GM19463 (cell line): ENCODE measurements at regions not wholly inside any gene's neighbourhood (a gene's known extent, or its start where the extent isn't known, plus 50 kb on each side); places are given as distances from the start of the nearest gene placed in this dataset.
"Not testable (repeated sequence)": the region's sequence is repeated elsewhere in the genome, so short reads cannot be mapped to it uniquely, and the experiment has no call there.

Source experiments
- ATAC-seq: cut with Tn5 transposase; IDR thresholded peaks from one replicate; pipeline ENCODE4 v1.9.1; 2021; ENCODE audit warnings: mild to moderate bottlenecking, moderate library complexity; ENCODE audit not compliant: unreplicated experiment

DNA sequence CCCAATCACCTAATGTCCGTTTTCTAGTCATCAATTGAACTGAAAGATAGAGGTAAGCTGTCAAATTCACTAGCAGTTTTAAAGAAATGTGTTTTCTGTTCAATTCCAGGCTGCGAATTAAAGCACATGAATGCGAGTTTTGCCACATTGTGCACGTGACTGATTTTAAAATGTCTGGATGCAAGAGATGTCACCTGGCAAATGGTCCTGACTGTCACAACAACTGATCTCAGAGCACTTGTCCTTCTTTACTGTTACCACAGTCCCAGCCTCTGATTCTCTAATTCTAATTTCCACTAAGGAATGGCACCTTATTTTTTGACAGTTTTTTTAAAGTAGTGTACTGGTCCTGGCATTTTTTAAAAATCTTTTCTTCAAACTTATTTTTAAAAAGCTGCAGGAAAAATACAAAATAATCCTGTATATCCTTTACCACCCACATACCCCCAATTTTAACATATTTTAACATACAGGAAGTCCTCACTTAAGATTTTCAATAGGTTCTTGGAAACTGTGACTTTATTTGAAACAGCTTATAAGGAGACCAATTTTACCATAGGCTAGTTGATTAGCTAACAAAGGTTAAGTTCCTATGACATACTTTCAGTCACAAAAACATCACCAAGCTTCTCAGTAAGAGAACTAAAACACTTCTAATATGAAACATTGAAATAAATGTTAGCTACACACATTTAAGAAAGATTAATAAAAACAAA is 1364.3 kb downstream of the EFNA5 start:
- no peak for ATAC-seq

DNA sequence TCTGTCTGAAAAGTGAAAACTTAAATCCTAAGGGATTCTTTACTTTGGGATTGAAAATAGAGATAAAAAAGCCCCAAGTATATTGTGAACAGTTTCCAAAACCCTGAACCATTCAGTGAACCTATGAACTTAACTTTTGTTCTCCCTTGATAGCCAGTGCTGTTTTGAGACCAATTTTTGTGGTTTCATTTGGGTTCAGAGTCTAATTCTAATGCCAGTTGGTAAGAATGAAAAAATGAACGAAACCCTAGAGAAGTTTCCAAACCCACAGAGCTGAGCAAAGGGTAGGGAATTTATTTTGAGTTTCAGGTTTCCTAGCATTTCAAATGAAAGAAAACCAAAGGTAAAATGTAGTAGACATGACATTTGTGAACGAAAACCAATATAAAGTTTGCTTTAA is 1366.8 kb downstream of the EFNA5 start:
- ATAC-seq = no peak

DNA sequence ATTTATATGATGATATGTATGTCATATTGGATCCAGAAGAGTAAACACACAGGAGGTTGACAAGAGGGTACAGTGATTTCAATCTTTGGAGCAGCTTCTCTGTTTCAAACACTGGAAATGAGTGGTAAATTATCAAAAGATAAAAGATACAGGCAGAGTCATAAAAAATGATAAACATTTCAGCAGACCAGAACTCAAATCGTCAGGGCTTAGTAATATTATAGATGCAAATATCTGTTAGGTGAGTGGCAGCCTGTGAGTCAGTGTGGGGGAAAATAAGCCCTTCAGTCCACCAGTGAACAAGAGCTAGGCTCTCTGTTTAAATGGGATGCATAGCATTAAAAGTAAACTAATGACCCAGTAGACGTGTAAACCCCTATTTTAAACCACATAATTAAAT is 1378.1 kb downstream of the EFNA5 start:
- no peak for ATAC-seq

DNA sequence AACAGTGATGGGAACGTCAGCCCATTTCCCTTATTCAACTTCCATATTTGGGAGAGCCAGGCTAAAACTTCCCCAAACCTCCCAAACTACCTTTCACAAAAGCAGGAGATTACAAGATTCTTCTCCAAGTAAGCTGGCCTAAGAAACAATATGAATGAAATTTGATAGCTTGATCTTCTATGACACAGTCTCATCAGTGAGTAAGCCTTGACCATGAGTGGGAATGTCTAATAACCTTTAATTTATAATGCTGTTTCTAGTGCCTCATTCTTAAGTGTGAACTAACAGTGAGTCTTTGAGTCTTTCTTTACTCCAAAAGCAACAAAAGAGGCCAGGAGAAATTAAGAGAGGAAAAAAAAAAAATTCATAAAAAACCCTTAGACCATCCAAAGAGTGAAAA is 1379.9 kb downstream of the EFNA5 start:
- ATAC-seq = no peak

DNA sequence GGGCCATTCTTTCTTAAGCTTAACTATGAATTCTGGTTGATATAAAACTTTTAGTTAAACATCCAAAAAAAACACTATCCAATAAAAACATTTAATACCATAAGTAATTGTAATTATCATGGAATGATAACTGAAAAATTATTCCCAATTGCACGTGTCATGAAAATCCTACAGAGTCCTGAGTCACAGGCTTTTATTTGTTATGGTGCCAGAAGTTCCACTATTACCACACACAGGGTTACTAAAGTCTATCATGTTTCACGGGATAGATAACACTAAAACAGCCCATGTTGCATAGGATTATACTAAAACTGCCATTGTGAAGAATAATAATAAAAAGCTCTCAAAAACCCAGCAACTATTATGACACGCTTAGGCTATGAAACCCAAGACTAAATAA is 1381.8 kb downstream of the EFNA5 start:
- ATAC-seq = no peak

DNA sequence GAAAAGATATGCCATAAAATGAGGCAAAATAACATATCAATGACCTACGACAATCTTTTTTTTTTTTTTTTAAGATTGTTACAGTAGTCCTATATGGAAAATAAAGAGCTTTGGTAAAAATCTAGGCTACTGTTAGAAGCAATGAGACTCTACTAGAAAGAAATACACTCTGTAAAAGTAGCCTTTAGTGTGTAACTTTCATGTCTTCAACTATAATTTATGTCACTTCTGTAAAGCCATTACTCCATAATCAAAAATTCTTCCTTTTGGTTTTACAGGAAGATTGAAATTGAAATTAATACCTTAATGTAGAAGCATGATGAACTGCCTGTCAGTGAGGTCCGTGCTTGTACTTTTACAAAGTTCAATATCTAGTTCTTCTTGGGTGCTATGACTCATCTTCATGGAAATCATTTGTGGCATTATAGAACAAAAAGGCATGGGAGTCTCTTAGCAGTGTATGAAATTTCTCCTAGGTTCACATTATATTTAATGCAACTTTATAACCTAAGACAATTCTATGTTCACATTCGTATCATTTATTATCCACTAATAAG is 1393.1 kb downstream of the EFNA5 start:
- ATAC-seq = no peak

DNA sequence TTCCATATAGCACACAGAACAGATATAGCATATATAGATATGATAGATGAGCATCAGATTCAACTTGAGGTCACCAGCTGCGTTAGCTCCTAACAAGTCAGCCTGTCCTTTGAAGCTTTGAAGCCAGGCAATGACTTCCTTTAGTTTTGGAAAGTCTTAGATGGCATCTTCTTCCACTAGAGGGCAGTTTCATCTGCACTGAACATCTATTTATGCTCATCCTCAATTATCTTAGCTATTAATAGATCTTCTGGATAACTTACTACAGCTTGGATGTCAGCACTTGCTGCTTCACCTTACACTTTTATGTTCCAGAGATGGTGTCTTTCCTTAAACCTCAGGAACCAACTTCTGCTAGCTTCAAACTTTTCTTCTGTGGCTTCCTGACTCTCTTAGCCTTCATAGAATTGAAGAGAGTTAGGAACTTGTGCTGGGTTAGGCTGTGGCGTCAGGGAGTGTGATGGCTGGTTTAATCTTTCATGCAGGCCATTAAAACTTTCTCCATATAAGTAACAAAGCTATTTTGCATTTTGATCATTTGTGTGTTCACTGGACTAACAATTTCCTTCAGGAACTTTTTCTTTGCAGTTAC is 1401.4 kb downstream of the EFNA5 start:
- ATAC-seq = no peak

DNA sequence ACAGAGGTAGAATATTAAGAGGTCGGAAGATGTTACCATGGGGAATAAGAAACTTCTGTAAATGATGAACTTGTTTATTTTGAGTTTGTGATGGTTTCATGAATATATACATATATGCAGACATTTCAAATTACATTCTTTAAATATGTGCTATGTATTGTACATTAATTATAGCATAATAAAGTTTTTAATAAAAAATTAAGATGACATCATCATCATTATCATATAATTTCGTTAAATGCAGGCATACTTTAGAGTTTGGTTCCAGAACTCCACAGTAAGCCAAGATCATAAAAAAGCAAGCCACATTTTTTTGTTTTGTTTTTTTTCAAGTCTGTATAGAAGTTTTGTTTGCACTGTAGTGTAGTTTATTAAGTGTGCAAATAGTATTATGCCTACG is 1403.5 kb downstream of the EFNA5 start:
- ATAC-seq = no peak

DNA sequence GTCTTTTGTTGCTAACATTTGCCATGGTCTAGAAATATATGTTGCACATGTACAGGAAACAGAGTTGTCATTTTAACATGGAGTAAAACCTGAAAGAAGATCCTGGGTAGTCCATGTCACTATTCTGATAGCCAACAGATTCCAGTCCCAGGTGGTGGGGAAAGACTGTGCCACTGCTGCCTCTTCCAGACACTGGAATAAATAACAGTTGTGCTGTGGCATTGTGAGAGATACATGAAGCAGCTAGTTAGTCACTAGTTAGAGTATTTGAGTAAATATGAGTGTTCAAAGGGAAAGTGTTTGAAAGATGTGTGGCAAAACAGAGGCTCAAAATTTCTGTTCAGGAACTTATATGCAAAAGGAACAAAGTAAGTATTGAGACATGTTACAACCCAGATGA is 1408.3 kb downstream of the EFNA5 start:
- ATAC-seq = no peak

DNA sequence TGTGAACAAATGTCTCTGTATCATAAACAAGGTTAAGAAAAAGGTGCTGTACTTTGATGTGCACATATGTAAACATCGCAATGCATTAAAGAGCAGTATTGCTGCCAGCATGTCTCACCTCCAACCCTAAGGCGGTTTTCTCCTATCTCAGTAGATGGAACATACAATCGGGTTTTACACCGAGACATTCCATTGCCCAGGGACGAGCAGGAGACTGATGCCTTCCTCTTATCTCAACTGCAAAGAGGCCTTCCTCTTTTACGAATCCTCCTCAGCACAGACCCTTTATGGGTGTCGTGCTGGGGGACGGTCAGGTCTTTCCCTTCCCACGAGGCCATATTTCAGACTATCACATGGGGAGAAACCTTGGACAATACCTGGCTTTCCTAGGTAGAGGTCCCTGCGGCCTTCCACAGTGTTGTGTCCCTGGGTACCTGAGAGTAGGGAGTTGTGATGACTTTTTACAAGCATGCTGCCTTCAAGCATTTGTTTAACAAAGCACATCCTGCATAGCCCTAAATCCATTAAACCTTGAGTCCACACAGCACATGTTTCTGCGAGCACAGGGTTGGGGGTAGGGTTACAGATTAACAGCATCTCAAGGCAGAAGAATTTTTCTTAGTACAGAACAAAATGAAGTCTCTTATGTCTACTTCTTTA is 1411.2 kb downstream of the EFNA5 start:
- not testable (repeated sequence) for ATAC-seq

DNA sequence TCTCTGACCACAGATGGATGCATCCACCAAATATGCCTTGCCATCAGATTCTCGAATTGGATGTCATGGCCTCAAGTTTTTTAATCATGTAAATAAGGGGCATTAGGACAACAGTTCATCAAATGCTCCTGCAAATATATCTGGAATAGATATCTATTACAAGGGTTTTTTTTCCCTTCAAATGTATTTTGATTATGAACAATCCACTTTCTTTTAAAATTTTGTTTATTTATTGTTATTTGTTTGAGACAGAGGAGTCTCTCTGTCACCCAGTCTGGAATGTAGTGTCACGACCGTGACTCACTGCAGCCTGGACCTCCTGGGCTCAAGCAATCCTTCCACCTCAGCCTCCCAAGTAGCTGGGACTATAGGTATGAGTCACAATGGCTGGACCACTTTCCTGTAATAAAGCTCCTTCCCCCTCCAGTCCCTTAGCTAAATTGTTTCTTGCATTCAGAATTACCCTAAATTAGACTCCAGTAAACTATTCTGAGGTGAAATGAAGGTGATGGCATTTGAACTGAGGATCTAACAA is 1412.1 kb downstream of the EFNA5 start:
- no peak for ATAC-seq

DNA sequence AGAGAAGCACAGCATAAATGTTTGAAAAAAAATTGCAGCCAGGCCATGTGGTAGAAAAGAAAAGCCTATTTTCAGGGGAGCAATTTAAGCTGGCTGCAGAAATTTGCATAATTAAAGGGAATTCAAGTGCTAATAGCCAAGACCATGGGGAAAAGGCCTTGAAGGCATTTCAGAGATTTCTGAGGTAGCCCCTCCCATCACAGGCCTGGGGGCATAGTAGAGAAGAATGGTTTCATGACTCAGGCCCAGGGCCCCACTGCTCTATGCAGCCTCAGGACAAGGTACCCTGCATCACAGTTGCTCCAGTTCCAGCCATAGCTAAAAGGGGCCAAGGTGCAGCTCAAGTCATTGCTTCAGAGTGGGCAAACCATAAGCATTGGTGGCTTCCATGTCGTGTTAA is 1416.0 kb downstream of the EFNA5 start:
- ATAC-seq = no peak

DNA sequence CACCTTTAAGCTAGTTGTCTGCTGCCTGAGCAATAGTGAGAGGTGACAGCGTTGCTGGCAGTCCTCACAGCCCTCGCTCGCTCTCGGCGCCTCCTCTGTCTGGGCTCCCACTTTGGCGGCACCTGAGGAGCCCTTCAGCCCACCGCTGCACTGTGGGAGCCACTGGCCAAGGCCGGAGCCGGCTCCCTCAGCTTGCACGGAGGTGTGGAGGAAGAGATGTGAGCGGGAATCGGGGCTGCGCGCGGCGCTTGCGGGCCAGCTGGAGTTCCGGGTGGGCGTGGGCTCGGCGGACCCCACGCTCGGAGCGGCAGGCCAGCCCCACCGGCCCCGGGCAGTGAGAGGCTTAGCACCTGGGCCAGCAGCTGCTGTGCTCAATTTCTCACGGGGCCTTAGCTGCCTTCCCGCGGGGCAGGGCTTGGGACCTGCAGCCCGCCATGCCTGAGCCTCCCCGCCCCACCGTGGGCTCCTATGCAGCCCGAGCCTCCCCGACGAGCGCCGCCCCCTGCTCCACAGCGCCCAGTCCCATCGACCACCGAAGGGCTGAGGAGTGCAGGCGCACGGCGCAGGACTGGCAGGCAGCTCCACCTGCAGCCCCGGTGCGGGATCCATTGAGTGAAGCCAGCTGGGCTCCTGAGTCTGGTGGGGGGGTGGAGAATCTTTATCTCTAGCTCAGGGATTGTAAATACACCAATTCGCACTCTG is 1424.5 kb downstream of the EFNA5 start:
- not testable (repeated sequence) for ATAC-seq

DNA sequence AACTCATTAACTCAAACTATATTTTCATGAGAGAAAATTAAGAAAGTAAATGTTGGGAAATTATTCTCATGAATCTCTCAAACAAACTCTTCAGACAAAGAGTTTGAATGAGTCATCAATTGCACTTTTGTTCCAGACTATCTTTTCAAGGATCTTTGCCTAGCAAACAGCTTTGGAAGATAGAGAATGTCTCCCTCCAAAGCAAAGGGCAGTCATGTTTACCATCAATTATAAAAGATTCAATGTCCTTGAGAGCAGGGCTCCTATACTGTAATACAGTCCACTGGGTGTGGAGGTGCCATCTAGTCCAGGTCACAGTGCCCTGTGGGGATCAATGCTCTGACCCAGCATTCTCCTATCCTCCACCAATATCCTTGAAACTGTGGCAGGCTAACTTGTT is 1429.3 kb downstream of the EFNA5 start:
- ATAC-seq = no peak

DNA sequence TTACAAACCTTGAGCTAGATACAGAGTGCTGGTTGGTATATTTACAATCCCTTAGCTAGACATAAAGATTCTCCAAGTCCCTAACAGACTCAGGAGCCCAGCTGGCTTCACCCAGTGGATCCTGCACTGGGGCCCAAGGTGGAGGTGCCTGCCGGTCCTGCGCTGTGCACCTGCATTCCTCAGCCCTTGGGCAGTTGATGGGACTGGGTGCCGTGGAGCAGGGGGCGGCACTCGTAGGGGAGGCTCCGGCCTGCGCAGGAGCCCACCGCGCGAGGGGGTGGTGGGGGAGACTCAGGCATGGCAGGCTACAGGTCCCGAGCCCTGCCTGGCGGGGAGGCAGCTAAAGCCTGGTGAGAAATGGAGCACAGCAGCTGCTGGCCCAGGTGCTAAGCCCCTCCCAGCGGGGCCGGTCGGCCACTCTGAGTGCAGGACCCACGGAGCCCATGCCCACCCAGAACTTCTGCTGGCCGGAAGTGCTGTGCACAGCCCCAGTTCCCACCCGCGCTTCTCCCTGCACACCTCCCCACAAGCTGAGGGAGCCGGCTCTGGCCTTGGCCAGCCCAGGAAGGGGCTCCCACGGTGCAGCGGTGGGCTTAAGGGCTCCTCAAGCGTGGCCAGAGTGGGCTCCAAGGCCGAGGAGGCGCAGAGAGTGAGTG is 1464.7 kb downstream of the EFNA5 start:
- ATAC-seq = no peak

DNA sequence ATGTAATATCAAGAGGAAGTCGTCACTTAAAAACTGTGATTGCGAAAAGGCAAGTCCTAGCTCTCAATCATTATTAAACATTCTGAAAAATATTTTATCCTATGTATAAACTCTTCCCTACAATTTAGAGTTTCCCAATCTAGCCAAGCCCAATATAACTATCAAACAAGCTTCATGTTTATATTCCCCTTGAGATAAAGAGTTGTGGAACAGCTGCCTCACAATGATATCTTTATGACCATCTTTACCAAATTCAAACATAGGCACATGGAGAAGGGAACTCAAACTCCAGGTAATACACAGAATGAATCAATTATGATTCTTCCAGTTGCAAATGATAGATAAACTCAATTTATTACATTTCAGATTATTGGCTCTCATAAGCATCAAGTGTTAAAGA is 1468.7 kb downstream of the EFNA5 start:
- ATAC-seq = no peak

DNA sequence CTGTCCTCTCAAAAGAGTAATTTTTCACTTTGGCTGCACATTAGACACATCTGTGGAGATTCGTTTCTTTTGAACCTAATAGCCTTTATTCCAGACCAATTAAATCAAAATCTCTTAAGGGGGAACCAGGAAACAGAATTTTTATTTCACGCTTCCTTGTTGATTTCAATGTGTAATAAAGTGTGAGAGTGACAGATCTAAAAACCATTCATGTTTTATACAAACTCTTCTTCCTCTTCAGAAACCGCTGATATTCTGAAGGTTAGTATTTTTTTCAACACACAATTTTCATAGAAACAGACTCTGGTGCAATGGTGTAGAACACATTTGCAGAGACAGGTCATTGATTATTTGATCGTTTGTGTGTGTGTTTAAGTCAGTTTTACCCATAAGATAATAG is 1469.8 kb downstream of the EFNA5 start:
- no peak for ATAC-seq

DNA sequence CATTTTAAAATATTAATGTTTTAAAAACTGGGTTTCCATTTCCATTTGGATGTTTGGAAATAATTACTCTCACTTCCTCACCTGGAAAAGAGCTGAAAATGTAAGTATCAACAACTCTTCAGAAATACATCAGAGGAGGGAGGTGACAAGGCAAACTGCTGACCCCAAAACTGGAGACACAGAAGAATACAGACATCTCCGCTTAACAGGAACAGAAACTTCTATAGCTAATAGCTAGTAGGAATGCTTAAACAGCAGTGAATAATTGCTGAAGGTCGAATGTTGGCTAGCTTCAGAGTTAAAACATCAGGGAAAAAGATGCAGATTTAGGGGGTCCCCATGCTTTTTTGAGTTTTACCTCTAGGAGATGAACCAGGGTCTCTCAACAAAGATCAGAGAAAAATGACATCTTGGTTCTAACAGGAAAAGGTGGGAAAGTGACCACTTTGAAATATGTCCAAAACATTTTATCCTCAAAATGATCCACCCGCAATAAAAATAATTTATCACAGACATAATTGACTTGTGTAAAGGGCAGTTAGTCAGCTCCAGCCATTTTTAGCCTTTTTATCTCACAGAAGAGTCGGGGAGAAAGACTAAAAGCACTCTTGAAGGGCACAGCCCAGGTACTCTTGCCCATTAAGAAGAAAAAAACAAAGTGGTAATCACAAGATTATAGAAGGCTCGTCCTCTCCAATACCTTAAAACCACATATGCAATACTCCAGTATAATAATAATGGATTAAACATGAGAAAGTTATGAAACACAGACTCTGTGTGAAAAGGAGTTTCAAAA is 1474.9 kb downstream of the EFNA5 start:
- no peak for ATAC-seq

DNA sequence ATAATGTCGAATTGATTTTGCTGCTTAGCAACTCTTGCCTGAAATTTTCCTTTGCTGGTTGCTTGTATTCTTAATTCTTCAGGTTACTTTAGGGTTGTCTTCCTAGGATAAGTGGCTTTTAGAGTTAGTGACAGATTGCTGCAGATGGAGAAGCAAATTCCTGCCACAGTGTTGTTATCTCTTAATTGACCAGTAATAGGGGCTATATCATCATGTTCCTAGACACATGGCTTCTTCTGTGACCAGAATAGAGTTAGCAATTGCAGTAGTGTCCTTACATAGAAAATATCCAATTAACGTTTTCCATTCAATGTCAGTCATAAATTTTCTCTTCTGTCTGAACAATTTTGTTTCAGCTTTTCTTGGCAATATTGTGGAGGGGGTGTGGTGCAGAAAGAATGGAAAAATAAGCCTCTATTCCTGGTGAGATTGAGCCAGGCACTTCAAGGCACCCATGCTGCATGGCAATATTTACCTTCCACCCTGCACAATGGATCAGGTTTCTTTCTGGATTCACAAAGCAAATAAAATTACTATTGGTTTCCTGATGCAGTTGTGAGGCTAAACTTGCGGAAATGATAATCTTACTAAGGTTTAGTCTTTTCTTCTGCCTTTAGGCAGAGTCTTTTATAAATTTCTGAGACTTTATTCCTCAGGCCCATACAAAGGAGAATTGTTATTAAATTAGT is 1481.5 kb downstream of the EFNA5 start:
- no peak for ATAC-seq
